Uterus (tissue), 3 donors: ENCODE measurements at regions not wholly inside any gene's neighbourhood (a gene's known extent, or its start where the extent isn't known, plus 50 kb on each side); places are given as distances from the start of the nearest gene placed in this dataset.

Experiments used
- DNase-seq, 2 donors: peaks; one replicate each; pipeline ENCODE4 v3.0.0-alpha.2; 2019 to 2020
- H3K27ac ChIP-seq, 2 donors: fragments of 200-600 bp; sonication (generic); 1 replicate in 1 of 2; 2 replicates in 1 of 2; pipeline ENCODE4 v1.5.1; 2016 to 2018
- H3K27me3 ChIP-seq, 2 donors: fragments of 200-600 bp; sonication (generic); one replicate each; pipeline ENCODE4 v1.5.1; 2018 to 2019; ENCODE audit warnings: control low read depth in 1 of 2
- H3K36me3 ChIP-seq, 2 donors: fragments of 200-600 bp; sonication (generic); one replicate each; pipeline ENCODE4 v1.5.1; 2019; ENCODE audit warnings: control low read depth in 1 of 2
- H3K4me1 ChIP-seq, 2 donors: fragments of 200-600 bp; sonication (generic); one replicate each; pipeline ENCODE4 v1.5.1; 2018 to 2019; ENCODE audit warnings: control low read depth in 1 of 2
- H3K4me3 ChIP-seq, 2 donors: fragments of 200-600 bp; sonication (generic); 1 replicate in 1 of 2; 2 replicates in 1 of 2; pipeline ENCODE4 v1.5.1; 2018 to 2019; ENCODE audit warnings: mild to moderate bottlenecking in 1 of 2
- H3K9me3 ChIP-seq, 2 donors: fragments of 200-600 bp; sonication (generic); one replicate each; pipeline ENCODE4 v1.5.1; 2019; ENCODE audit warnings: control low read depth in 1 of 2
- CTCF ChIP-seq, 4 experiments: fragments of 200-600 bp in 2 of 4; fragments of 450-650 bp in 2 of 4; sonication (generic) in 2 of 4; IDR thresholded peaks; one replicate each; pipeline ENCODE4 v1.5.1; 2016 to 2019; ENCODE audit warnings: antibody characterized with exemption in 4 of 4, mild to moderate bottlenecking in 2 of 4, moderate library complexity in 1 of 4
- POLR2A ChIP-seq, 2 donors: fragments of 450-650 bp; IDR thresholded peaks; one replicate each; pipeline ENCODE4 v1.6.1; 2016; ENCODE audit warnings: antibody characterized with exemption in 2 of 2, mild to moderate bottlenecking in 1 of 2, moderate library complexity in 1 of 2
- intact Hi-C: fragments of 100-400 bp; cut with DNase I; formaldehyde crosslinking; loops from one replicate; pipeline ENCODE4 v1.15.1; 2023; ENCODE audit warnings: low total_unique reads
- donor health status: DM: yes; HTN: yes; CAD: no.

GRCh38 chr15:97483232-97483631, 477.3 kb upstream of the ARRDC4 start:
- Histone ChIP-seq H3K4me3 (no peak overlapping the region), H3K4me1 (no peaks in the 10 kb centered on the region), H3K27ac (no peak overlapping the region), H3K9me3 (no peaks in the 10 kb centered on the region), H3K27me3 (no peaks in the 10 kb centered on the region), H3K36me3 (no peaks in the 10 kb centered on the region)
- no peak for DNase-seq
- intact Hi-C loops: no loop called here
- TF ChIP-seq CTCF (IDR thresholded peaks at IDR 0.05) (no peak), POLR2A (IDR thresholded peaks at IDR 0.05) (no peak)

GRCh38 chr15:97490429-97490828, 470.1 kb upstream of the ARRDC4 start:
- Histone ChIP-seq H3K9me3 (no peaks in the 10 kb centered on the region), H3K27me3 (no peaks in the 10 kb centered on the region), H3K4me3 (no peak overlapping the region), H3K4me1 (no peaks in the 10 kb centered on the region), H3K27ac (no peak overlapping the region), H3K36me3 (no peaks in the 10 kb centered on the region)
- TF ChIP-seq POLR2A (IDR thresholded peaks at IDR 0.05): no peak
- TF ChIP-seq CTCF (IDR thresholded peaks at IDR 0.05): no peak
- no peak for DNase-seq
- intact Hi-C loops: no loop called here

GRCh38 chr15:97501291-97501690, 459.2 kb upstream of the ARRDC4 start:
- TF ChIP-seq POLR2A (IDR thresholded peaks at IDR 0.05): no peak
- TF ChIP-seq CTCF (IDR thresholded peaks at IDR 0.05): no peak
- Histone ChIP-seq H3K36me3 (no peaks in the 10 kb centered on the region), H3K4me3 (no peak overlapping the region), H3K27me3 (no peaks in the 10 kb centered on the region), H3K27ac (no peak overlapping the region), H3K9me3 (no peaks in the 10 kb centered on the region), H3K4me1 (no peaks in the 10 kb centered on the region)
- intact Hi-C loops: no loop called here
- no peak for DNase-seq

- DNase-seq: no peak
- H3K27ac ChIP-seq: no peak overlapping the region
- H3K27me3 ChIP-seq: no peaks in the 10 kb centered on the region
- no peaks in the 10 kb centered on the region for H3K9me3 ChIP-seq
- H3K4me3 ChIP-seq: no peak overlapping the region
- H3K4me1 ChIP-seq: no peaks in the 10 kb centered on the region
- no peak for TF ChIP-seq CTCF (IDR thresholded peaks at IDR 0.05)
- no peak for TF ChIP-seq POLR2A (IDR thresholded peaks at IDR 0.05)
- intact Hi-C loops: no loop called here
- H3K36me3 ChIP-seq: no peaks in the 10 kb centered on the region
Observed at GRCh38 chr15:97502038-97502437, 458.5 kb upstream of the ARRDC4 start.

- DNase-seq: no peak
- H3K4me3 ChIP-seq: no peak overlapping the region
- H3K4me1 ChIP-seq: no peaks in the 10 kb centered on the region
- TF ChIP-seq POLR2A (IDR thresholded peaks at IDR 0.05) (no peak), CTCF (IDR thresholded peaks at IDR 0.05) (no peak)
- intact Hi-C loops: no loop called here
- H3K27me3 ChIP-seq: no peaks in the 10 kb centered on the region
- H3K36me3 ChIP-seq: no peaks in the 10 kb centered on the region
- H3K9me3 ChIP-seq: no peaks in the 10 kb centered on the region
- no peak overlapping the region for H3K27ac ChIP-seq
Observed at GRCh38 chr15:97504031-97504792, 456.3 kb upstream of the ARRDC4 start.
